IPS-18a (cell line): ENCODE measurements at regions not wholly inside any gene's neighbourhood (a gene's known extent, or its start where the extent isn't known, plus 50 kb on each side); places are given as distances from the start of the nearest gene placed in this dataset.
"Not testable (repeated sequence)": the region's sequence is repeated elsewhere in the genome, so short reads cannot be mapped to it uniquely, and the experiment has no call there.

Experiments
- H3K27ac ChIP-seq: one replicate; pipeline ENCODE4 v1.5.1; 2013; ENCODE audit warnings: low read length
- H3K27me3 ChIP-seq: one replicate; pipeline ENCODE4 v1.6.1; 2013; ENCODE audit warnings: mild to moderate bottlenecking, low read length; ENCODE audit not compliant: control insufficient read depth, insufficient read depth
- H3K36me3 ChIP-seq: one replicate; pipeline ENCODE4 v1.6.1; 2013; ENCODE audit warnings: low read depth, low read length; ENCODE audit not compliant: control insufficient read depth
- H3K4me1 ChIP-seq: one replicate; pipeline ENCODE4 v1.6.1; 2013; ENCODE audit warnings: low read depth, low read length; ENCODE audit not compliant: control insufficient read depth
- H3K4me3 ChIP-seq: one replicate; pipeline ENCODE4 v1.5.1; 2013; ENCODE audit warnings: low read length
- H3K9ac ChIP-seq: one replicate; pipeline ENCODE4 v1.6.1; 2013; ENCODE audit warnings: mild to moderate bottlenecking, low read length, moderate library complexity
- H3K9me3 ChIP-seq: one replicate; pipeline ENCODE4 v1.6.1; 2013; ENCODE audit warnings: low read depth, low read length; ENCODE audit not compliant: control insufficient read depth

- Histone ChIP-seq H3K4me3 (no peak overlapping the region), H3K36me3 (no peaks in the 10 kb centered on the region), H3K9me3 (no peaks in the 10 kb centered on the region), H3K4me1 (no peaks in the 10 kb centered on the region), H3K27ac (no peak overlapping the region), H3K27me3 (no peaks in the 10 kb centered on the region), H3K9ac (no peak overlapping the region)
Measured at GRCh38 chr10:43922335-43923280, 273.9 kb upstream of the ZNF32 start.

GRCh38 chr10:43921881-43922280, 273.2 kb upstream of the ZNF32 start:
- Histone ChIP-seq H3K4me1 (no peaks in the 10 kb centered on the region), H3K27ac (no peak overlapping the region), H3K9me3 (no peaks in the 10 kb centered on the region), H3K4me3 (no peak overlapping the region), H3K36me3 (no peaks in the 10 kb centered on the region), H3K9ac (no peak overlapping the region), H3K27me3 (no peaks in the 10 kb centered on the region)

GRCh38 chr10:43921478-43921877, 272.8 kb upstream of the ZNF32 start:
- Histone ChIP-seq H3K27me3 (no peaks in the 10 kb centered on the region), H3K4me3 (no peak overlapping the region), H3K9me3 (no peaks in the 10 kb centered on the region), H3K27ac (no peak overlapping the region), H3K4me1 (no peaks in the 10 kb centered on the region), H3K36me3 (no peaks in the 10 kb centered on the region), H3K9ac (no peak overlapping the region)

GRCh38 chr10:43920236-43920758, 271.6 kb upstream of the ZNF32 start:
- not testable (repeated sequence) for H3K27me3 ChIP-seq, H3K4me1 ChIP-seq, H3K9me3 ChIP-seq, H3K4me3 ChIP-seq, H3K9ac ChIP-seq, H3K27ac ChIP-seq, H3K36me3 ChIP-seq

- H3K27ac ChIP-seq: no peak overlapping the region
Measured at GRCh38 chr10:43913676-43914235, 265.1 kb upstream of the ZNF32 start.

GRCh38 chr10:43912469-43912868, 263.8 kb upstream of the ZNF32 start:
- Histone ChIP-seq H3K4me3 (no peak overlapping the region), H3K27me3 (no peaks in the 10 kb centered on the region), H3K9ac (no peak overlapping the region), H3K36me3 (no peaks in the 10 kb centered on the region), H3K4me1 (no peaks in the 10 kb centered on the region), H3K27ac (no peak overlapping the region), H3K9me3 (no peaks in the 10 kb centered on the region)

More at GRCh38 chr10:43913676-43914235, 265.1 kb upstream of the ZNF32 start:
- Histone ChIP-seq H3K9me3 (no peaks in the 10 kb centered on the region), H3K4me3 (no peak overlapping the region), H3K36me3 (no peaks in the 10 kb centered on the region), H3K27me3 (no peaks in the 10 kb centered on the region), H3K9ac (no peak overlapping the region), H3K4me1 (no peaks in the 10 kb centered on the region)

GRCh38 chr10:43906490-43906889, 257.8 kb upstream of the ZNF32 start:
- Histone ChIP-seq H3K27ac (no peak overlapping the region), H3K9me3 (no peaks in the 10 kb centered on the region), H3K9ac (no peak overlapping the region), H3K4me1 (peaks cover 5% of the 10 kb centered on the region), H3K36me3 (no peaks in the 10 kb centered on the region), H3K27me3 (no peaks in the 10 kb centered on the region), H3K4me3 (no peak overlapping the region)

- no peak overlapping the region for H3K27ac ChIP-seq
- no peaks in the 10 kb centered on the region for H3K36me3 ChIP-seq
- H3K9ac ChIP-seq: no peak overlapping the region
- no peaks in the 10 kb centered on the region for H3K27me3 ChIP-seq
- no peaks in the 10 kb centered on the region for H3K9me3 ChIP-seq
- no peak overlapping the region for H3K4me3 ChIP-seq
- peaks cover 5% of the 10 kb centered on the region for H3K4me1 ChIP-seq
Measured at GRCh38 chr10:43905512-43906236, 257.0 kb upstream of the ZNF32 start.

GRCh38 chr10:43904844-43905243, 256.2 kb upstream of the ZNF32 start:
- H3K27ac ChIP-seq: no peak overlapping the region
- H3K36me3 ChIP-seq: no peaks in the 10 kb centered on the region
- no peaks in the 10 kb centered on the region for H3K9me3 ChIP-seq
- H3K9ac ChIP-seq: no peak overlapping the region
- H3K27me3 ChIP-seq: no peaks in the 10 kb centered on the region
- H3K4me3 ChIP-seq: no peak overlapping the region
- H3K4me1 ChIP-seq: peaks cover 5% of the 10 kb centered on the region

GRCh38 chr10:43904301-43904700, 255.6 kb upstream of the ZNF32 start:
- peaks cover 5% of the 10 kb centered on the region for H3K4me1 ChIP-seq
- no peaks in the 10 kb centered on the region for H3K27me3 ChIP-seq

GRCh38 chr10:43903451-43903850, 254.8 kb upstream of the ZNF32 start:
- no peak overlapping the region for H3K9ac ChIP-seq
- H3K36me3 ChIP-seq: no peaks in the 10 kb centered on the region
- H3K4me3 ChIP-seq: no peak overlapping the region
- H3K27ac ChIP-seq: no peak overlapping the region
- no peaks in the 10 kb centered on the region for H3K27me3 ChIP-seq
- peaks cover 5% of the 10 kb centered on the region for H3K4me1 ChIP-seq
- no peaks in the 10 kb centered on the region for H3K9me3 ChIP-seq

More at GRCh38 chr10:43904301-43904700, 255.6 kb upstream of the ZNF32 start:
- Histone ChIP-seq H3K4me3 (no peak overlapping the region), H3K36me3 (no peaks in the 10 kb centered on the region), H3K9ac (no peak overlapping the region), H3K9me3 (no peaks in the 10 kb centered on the region), H3K27ac (no peak overlapping the region)
